ENCODE measurements at regions not wholly inside any gene's neighbourhood (a gene's known extent, or its start where the extent isn't known, plus 50 kb on each side); places are given as distances from the start of the nearest gene placed in this dataset.

- no peak for TF ChIP-seq CTCF (IDR thresholded peaks at IDR 0.05; ENCODE audit: insufficient read depth, low read length, missing control alignments)
- CTCF ChIA-PET: no interaction called here
Observed at GRCh38 chr12:126897102-126897501, 1369.9 kb upstream of the TMEM132C start.

GRCh38 chr12:126897778-126898177, 1369.2 kb upstream of the TMEM132C start:
- TF ChIP-seq CTCF (IDR thresholded peaks at IDR 0.05; ENCODE audit: insufficient read depth, low read length, missing control alignments): no peak
- H3K4me3 ChIP-seq (ENCODE audit: low read depth, low read length): no peak overlapping the region
- ChIA-PET CTCF (no interaction called here), POLR2A (no interaction called here)
- no peak for DNase-seq (ENCODE audit: low read depth, low spot score)

More at GRCh38 chr12:126897102-126897501, 1369.9 kb upstream of the TMEM132C start:
- no peak overlapping the region for H3K4me3 ChIP-seq (ENCODE audit: low read depth, low read length)
- no peak for DNase-seq (ENCODE audit: low read depth, low spot score)
- POLR2A ChIA-PET: no interaction called here

GRCh38 chr12:126898562-126898961, 1368.4 kb upstream of the TMEM132C start:
- ChIA-PET CTCF (no interaction called here), POLR2A (no interaction called here)
- no peak for DNase-seq (ENCODE audit: low read depth, low spot score)
- no peak overlapping the region for H3K4me3 ChIP-seq (ENCODE audit: low read depth, low read length)
- no peak for TF ChIP-seq CTCF (IDR thresholded peaks at IDR 0.05; ENCODE audit: insufficient read depth, low read length, missing control alignments)

GRCh38 chr12:126899926-126900792, 1366.8 kb upstream of the TMEM132C start:
- TF ChIP-seq CTCF (IDR thresholded peaks at IDR 0.05; ENCODE audit: insufficient read depth, low read length, missing control alignments): no peak
- no peak overlapping the region for H3K4me3 ChIP-seq (ENCODE audit: low read depth, low read length)
- DNase-seq (ENCODE audit: low read depth, low spot score): no peak
- ChIA-PET POLR2A (no interaction called here), CTCF (no interaction called here)

- no peak for TF ChIP-seq CTCF (IDR thresholded peaks at IDR 0.05; ENCODE audit: insufficient read depth, low read length, missing control alignments)
- CTCF ChIA-PET: no interaction called here
Observed at GRCh38 chr12:126903027-126903876, 1363.7 kb upstream of the TMEM132C start.

GRCh38 chr12:126905752-126906151, 1361.2 kb upstream of the TMEM132C start:
- no peak for TF ChIP-seq CTCF (IDR thresholded peaks at IDR 0.05; ENCODE audit: insufficient read depth, low read length, missing control alignments)

More at GRCh38 chr12:126903027-126903876, 1363.7 kb upstream of the TMEM132C start:
- no peak overlapping the region for H3K4me3 ChIP-seq (ENCODE audit: low read depth, low read length)
- no peak for DNase-seq (ENCODE audit: low read depth, low spot score)
- POLR2A ChIA-PET: no interaction called here

More at GRCh38 chr12:126905752-126906151, 1361.2 kb upstream of the TMEM132C start:
- CTCF ChIA-PET: no interaction called here
- no peak for DNase-seq (ENCODE audit: low read depth, low spot score)
- no peak overlapping the region for H3K4me3 ChIP-seq (ENCODE audit: low read depth, low read length)
- POLR2A ChIA-PET: no interaction called here
